ENCODE measurements at regions not wholly inside any gene's neighbourhood (a gene's known extent, or its start where the extent isn't known, plus 50 kb on each side); places are given as distances from the start of the nearest gene placed in this dataset.
"Not testable (repeated sequence)": the region's sequence is repeated elsewhere in the genome, so short reads cannot be mapped to it uniquely, and the experiment has no call there.

GRCh38 chr5:17058438-17058837 lies 122.3 kb upstream of the MYO10 start:
- DNase-seq (ENCODE audit: low read depth, low spot score) = no peak
- Histone ChIP-seq H3K36me3 (ENCODE audit: insufficient read depth, insufficient read length, low read length) (no peaks in the 10 kb centered on the region), H3K9me3 (ENCODE audit: insufficient read depth, low read length) (no peaks in the 10 kb centered on the region; the same call in 1 of the 2 replicates), H3K9ac (ENCODE audit: insufficient read length, low read depth) (no peak overlapping the region), H3K4me1 (ENCODE audit: insufficient read depth, insufficient read length) (no peaks in the 10 kb centered on the region), H3K27me3 (ENCODE audit: insufficient read depth, insufficient read length) (no peaks in the 10 kb centered on the region), H3K4me3 (ENCODE audit: insufficient read length, low read depth) (no peak overlapping the region)
- TF ChIP-seq YY1 (IDR thresholded peaks at IDR 0.05; ENCODE audit: insufficient read depth, insufficient read length) (no peak), SUZ12 (IDR thresholded peaks at IDR 0.05; ENCODE audit: extremely low read depth, insufficient read depth, insufficient read length) (no peak), ZNF274 (IDR thresholded peaks at IDR 0.05; ENCODE audit: low read depth, low read length) (no peak)

GRCh38 chr5:17061973-17062470 lies 125.9 kb upstream of the MYO10 start:
- no peak for DNase-seq (ENCODE audit: low read depth, low spot score)
- H3K4me3 ChIP-seq (ENCODE audit: insufficient read length, low read depth) = no peak overlapping the region
- no peaks in the 10 kb centered on the region for H3K4me1 ChIP-seq (ENCODE audit: insufficient read depth, insufficient read length)
- no peaks in the 10 kb centered on the region for H3K36me3 ChIP-seq (ENCODE audit: insufficient read depth, insufficient read length, low read length)
- no peaks in the 10 kb centered on the region for H3K27me3 ChIP-seq (ENCODE audit: insufficient read depth, insufficient read length)
- no peaks in the 10 kb centered on the region; the same call in 1 of the 2 replicates for H3K9me3 ChIP-seq (ENCODE audit: insufficient read depth, low read length)
- no peak for TF ChIP-seq SUZ12 (IDR thresholded peaks at IDR 0.05; ENCODE audit: extremely low read depth, insufficient read depth, insufficient read length)
- no peak for TF ChIP-seq ZNF274 (IDR thresholded peaks at IDR 0.05; ENCODE audit: low read depth, low read length)
- no peak for TF ChIP-seq YY1 (IDR thresholded peaks at IDR 0.05; ENCODE audit: insufficient read depth, insufficient read length)
- H3K9ac ChIP-seq (ENCODE audit: insufficient read length, low read depth) = no peak overlapping the region

GRCh38 chr5:17062741-17063140 lies 126.7 kb upstream of the MYO10 start:
- DNase-seq (ENCODE audit: low read depth, low spot score); H3K36me3 ChIP-seq (ENCODE audit: insufficient read depth, insufficient read length, low read length); H3K27me3 ChIP-seq (ENCODE audit: insufficient read depth, insufficient read length); H3K9ac ChIP-seq (ENCODE audit: insufficient read length, low read depth); H3K9me3 ChIP-seq (ENCODE audit: insufficient read depth, low read length); H3K4me1 ChIP-seq (ENCODE audit: insufficient read depth, insufficient read length); H3K4me3 ChIP-seq (ENCODE audit: insufficient read length, low read depth): not testable (repeated sequence)

GRCh38 chr5:17064241-17064640 lies 128.2 kb upstream of the MYO10 start:
- Histone ChIP-seq H3K4me1 (ENCODE audit: insufficient read depth, insufficient read length) (no peaks in the 10 kb centered on the region), H3K4me3 (ENCODE audit: insufficient read length, low read depth) (no peak overlapping the region), H3K36me3 (ENCODE audit: insufficient read depth, insufficient read length, low read length) (no peaks in the 10 kb centered on the region), H3K9me3 (ENCODE audit: insufficient read depth, low read length) (no peaks in the 10 kb centered on the region; the same call in 1 of the 2 replicates), H3K27me3 (ENCODE audit: insufficient read depth, insufficient read length) (no peaks in the 10 kb centered on the region), H3K9ac (ENCODE audit: insufficient read length, low read depth) (no peak overlapping the region)
- DNase-seq (ENCODE audit: low read depth, low spot score) = no peak
- TF ChIP-seq YY1 (IDR thresholded peaks at IDR 0.05; ENCODE audit: insufficient read depth, insufficient read length) (no peak), SUZ12 (IDR thresholded peaks at IDR 0.05; ENCODE audit: extremely low read depth, insufficient read depth, insufficient read length) (no peak), ZNF274 (IDR thresholded peaks at IDR 0.05; ENCODE audit: low read depth, low read length) (no peak)

- H3K36me3 ChIP-seq (ENCODE audit: insufficient read depth, insufficient read length, low read length) = no peaks in the 10 kb centered on the region
- no peaks in the 10 kb centered on the region for H3K4me1 ChIP-seq (ENCODE audit: insufficient read depth, insufficient read length)
- TF ChIP-seq YY1 (IDR thresholded peaks at IDR 0.05; ENCODE audit: insufficient read depth, insufficient read length) = no peak
- no peak for TF ChIP-seq SUZ12 (IDR thresholded peaks at IDR 0.05; ENCODE audit: extremely low read depth, insufficient read depth, insufficient read length)
- TF ChIP-seq ZNF274 (IDR thresholded peaks at IDR 0.05; ENCODE audit: low read depth, low read length) = no peak
- H3K4me3 ChIP-seq (ENCODE audit: insufficient read length, low read depth) = no peak overlapping the region
- H3K27me3 ChIP-seq (ENCODE audit: insufficient read depth, insufficient read length) = no peaks in the 10 kb centered on the region
- DNase-seq (ENCODE audit: low read depth, low spot score) = no peak
- H3K9ac ChIP-seq (ENCODE audit: insufficient read length, low read depth) = no peak overlapping the region
- H3K9me3 ChIP-seq (ENCODE audit: insufficient read depth, low read length) = no peaks in the 10 kb centered on the region; the same call in 1 of the 2 replicates
These were observed 129.4 kb upstream of the MYO10 start for GRCh38 chr5:17065458-17065857.

- not testable (repeated sequence) for DNase-seq (ENCODE audit: low read depth, low spot score); H3K4me3 ChIP-seq (ENCODE audit: insufficient read length, low read depth); H3K9me3 ChIP-seq (ENCODE audit: insufficient read depth, low read length); H3K36me3 ChIP-seq (ENCODE audit: insufficient read depth, insufficient read length, low read length); H3K4me1 ChIP-seq (ENCODE audit: insufficient read depth, insufficient read length); H3K27me3 ChIP-seq (ENCODE audit: insufficient read depth, insufficient read length); H3K9ac ChIP-seq (ENCODE audit: insufficient read length, low read depth)
These were observed 129.9 kb upstream of the MYO10 start for GRCh38 chr5:17066026-17066425.

- no peaks in the 10 kb centered on the region for H3K27me3 ChIP-seq (ENCODE audit: insufficient read depth, insufficient read length)
- no peaks in the 10 kb centered on the region for H3K9me3 ChIP-seq (ENCODE audit: insufficient read depth, low read length)
- H3K4me3 ChIP-seq (ENCODE audit: insufficient read length, low read depth) = no peak overlapping the region
- no peaks in the 10 kb centered on the region for H3K4me1 ChIP-seq (ENCODE audit: insufficient read depth, insufficient read length)
- TF ChIP-seq YY1 (IDR thresholded peaks at IDR 0.05; ENCODE audit: insufficient read depth, insufficient read length) (no peak), ZNF274 (IDR thresholded peaks at IDR 0.05; ENCODE audit: low read depth, low read length) (no peak), SUZ12 (IDR thresholded peaks at IDR 0.05; ENCODE audit: extremely low read depth, insufficient read depth, insufficient read length) (no peak)
- H3K36me3 ChIP-seq (ENCODE audit: insufficient read depth, insufficient read length, low read length) = no peaks in the 10 kb centered on the region
- DNase-seq (ENCODE audit: low read depth, low spot score) = no peak
- H3K9ac ChIP-seq (ENCODE audit: insufficient read length, low read depth) = no peak overlapping the region
These were observed 131.7 kb upstream of the MYO10 start for GRCh38 chr5:17067657-17068392.
